ENCODE measurements at regions not wholly inside any gene's neighbourhood (a gene's known extent, or its start where the extent isn't known, plus 50 kb on each side); places are given as distances from the start of the nearest gene placed in this dataset.
"Not testable (repeated sequence)": the region's sequence is repeated elsewhere in the genome, so short reads cannot be mapped to it uniquely, and the experiment has no call there.

DNA sequence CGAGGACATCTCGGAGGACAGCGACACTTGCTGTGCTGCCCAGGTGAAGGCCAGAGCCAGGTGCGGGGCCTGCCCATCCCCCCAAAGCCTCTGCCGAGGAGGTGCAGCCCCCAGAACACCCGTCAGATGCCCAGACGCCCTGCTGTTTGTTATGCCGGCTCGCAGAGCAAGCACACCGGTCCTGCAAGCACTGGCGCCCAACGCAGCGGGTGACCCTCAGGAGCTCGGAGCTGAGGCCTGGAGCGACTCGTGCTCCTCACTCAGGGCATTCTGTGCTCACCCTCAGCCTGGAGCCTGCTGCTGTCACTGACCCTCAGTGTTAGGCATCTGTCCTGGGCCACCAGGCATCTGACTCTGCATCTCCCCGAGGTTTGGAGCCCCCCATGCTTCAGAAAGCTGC is 199.0 kb downstream of the LIPI start:
- not testable (repeated sequence) for H3K4me3 ChIP-seq (ENCODE audit: low read length); H3K27ac ChIP-seq (ENCODE audit: low read depth, low read length); H3K18ac ChIP-seq (ENCODE audit: low read length); H3K56ac ChIP-seq (ENCODE audit: low read length); H3K4ac ChIP-seq (ENCODE audit: low read depth, low read length); DNase-seq; H3K9ac ChIP-seq (ENCODE audit: low read length); H3K23ac ChIP-seq (ENCODE audit: low read length); H3K4me2 ChIP-seq (ENCODE audit: low read length); H2BK15ac ChIP-seq (replicated peaks; ENCODE audit: low read depth); H3K36me3 ChIP-seq (ENCODE audit: control insufficient read depth, insufficient read depth, low read length); H3K79me2 ChIP-seq (ENCODE audit: control insufficient read depth, insufficient read depth, low read length); H4K5ac ChIP-seq (ENCODE audit: low read length); H4K8ac ChIP-seq (ENCODE audit: low read depth, low read length); H3K27me3 ChIP-seq (ENCODE audit: insufficient read depth, low read length, poor library complexity); H3K79me1 ChIP-seq (ENCODE audit: low read length); H2AK5ac ChIP-seq (ENCODE audit: low read length); H2BK120ac ChIP-seq (ENCODE audit: low read depth, low read length); H2BK5ac ChIP-seq (ENCODE audit: low read length); H3K4me1 ChIP-seq (ENCODE audit: control insufficient read depth, low read depth, low read length)
- WGBS (ENCODE audit: extremely low coverage, insufficient coverage, low lambda C conversion rate): no CpG with 5 or more reads among the region's 17 CpGs

DNA sequence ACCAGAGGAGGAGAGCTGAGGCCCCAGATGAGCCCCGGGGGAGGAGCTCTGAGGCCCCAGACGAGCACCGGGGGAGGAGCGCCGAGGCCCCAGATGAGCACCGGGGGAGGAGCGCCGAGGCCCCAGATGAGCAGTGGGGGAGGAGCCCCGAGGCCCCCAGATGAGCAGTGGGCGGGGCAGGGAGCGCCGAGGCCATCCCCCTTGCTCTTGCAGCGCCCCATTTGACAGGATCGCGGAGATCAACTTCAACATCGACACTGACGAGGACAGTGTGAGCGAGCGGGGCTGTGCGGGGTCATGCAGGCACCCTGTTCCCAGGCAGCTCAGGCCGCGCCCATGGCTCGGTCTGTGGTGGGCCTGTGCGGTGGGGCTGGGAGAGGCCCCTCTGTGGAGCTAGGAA is 199.6 kb downstream of the LIPI start:
- not testable (repeated sequence) for H3K27me3 ChIP-seq (ENCODE audit: insufficient read depth, low read length, poor library complexity); H3K4ac ChIP-seq (ENCODE audit: low read depth, low read length); H4K5ac ChIP-seq (ENCODE audit: low read length); DNase-seq; H2BK5ac ChIP-seq (ENCODE audit: low read length); H2BK120ac ChIP-seq (ENCODE audit: low read depth, low read length); H2AK5ac ChIP-seq (ENCODE audit: low read length); H3K4me3 ChIP-seq (ENCODE audit: low read length); H3K4me1 ChIP-seq (ENCODE audit: control insufficient read depth, low read depth, low read length); H3K4me2 ChIP-seq (ENCODE audit: low read length); H3K79me2 ChIP-seq (ENCODE audit: control insufficient read depth, insufficient read depth, low read length); H2BK15ac ChIP-seq (replicated peaks; ENCODE audit: low read depth); H3K56ac ChIP-seq (ENCODE audit: low read length); H3K36me3 ChIP-seq (ENCODE audit: control insufficient read depth, insufficient read depth, low read length); H3K79me1 ChIP-seq (ENCODE audit: low read length); H3K27ac ChIP-seq (ENCODE audit: low read depth, low read length); H3K23ac ChIP-seq (ENCODE audit: low read length); H3K9ac ChIP-seq (ENCODE audit: low read length); H3K18ac ChIP-seq (ENCODE audit: low read length); H4K8ac ChIP-seq (ENCODE audit: low read depth, low read length)
- WGBS (ENCODE audit: extremely low coverage, insufficient coverage, low lambda C conversion rate): no CpG with 5 or more reads among the region's 24 CpGs

DNA sequence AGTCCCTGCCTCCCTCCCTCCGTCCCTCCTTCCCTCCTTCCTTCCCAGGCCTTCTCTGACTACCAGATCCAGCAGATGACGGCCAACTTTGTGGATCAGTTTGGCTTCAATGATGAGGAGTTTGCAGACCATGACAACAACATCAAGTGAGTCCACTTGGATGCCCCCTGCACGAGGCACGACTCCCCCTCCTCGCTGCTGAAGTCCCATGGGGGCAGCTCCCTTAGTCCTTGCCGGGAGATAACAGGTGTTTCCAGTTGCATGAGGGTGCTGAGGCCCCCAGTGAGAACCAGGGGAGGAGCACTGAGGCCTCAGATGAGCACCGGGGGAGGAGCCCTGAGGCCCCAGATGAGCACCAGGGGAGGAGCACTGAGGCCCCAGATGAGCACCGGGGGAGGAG is 200.0 kb downstream of the LIPI start:
- H3K4me3 ChIP-seq (ENCODE audit: low read length): no peak overlapping the region
- H2BK120ac ChIP-seq (ENCODE audit: low read depth, low read length): no peak overlapping the region
- no peak overlapping the region for H4K8ac ChIP-seq (ENCODE audit: low read depth, low read length)
- H3K4me1 ChIP-seq (ENCODE audit: control insufficient read depth, low read depth, low read length): no peaks in the 10 kb centered on the region
- H2AK5ac ChIP-seq (ENCODE audit: low read length): no peak overlapping the region
- no peak overlapping the region for H4K5ac ChIP-seq (ENCODE audit: low read length)
- WGBS (ENCODE audit: extremely low coverage, insufficient coverage, low lambda C conversion rate): no CpG with 5 or more reads among the region's 8 CpGs
- no peak overlapping the region for H3K27ac ChIP-seq (ENCODE audit: low read depth, low read length)
- H3K9ac ChIP-seq (ENCODE audit: low read length): no peak overlapping the region
- H3K56ac ChIP-seq (ENCODE audit: low read length): no peak overlapping the region
- no peak overlapping the region for H3K4ac ChIP-seq (ENCODE audit: low read depth, low read length)
- H2BK5ac ChIP-seq (ENCODE audit: low read length): no peak overlapping the region
- no peak overlapping the region for H3K23ac ChIP-seq (ENCODE audit: low read length)
- H3K18ac ChIP-seq (ENCODE audit: low read length): no peak overlapping the region
- no peaks in the 10 kb centered on the region for H3K79me1 ChIP-seq (ENCODE audit: low read length)
- H2BK15ac ChIP-seq (replicated peaks; ENCODE audit: low read depth): no peak overlapping the region
- H3K36me3 ChIP-seq (ENCODE audit: control insufficient read depth, insufficient read depth, low read length): no peaks in the 10 kb centered on the region
- no peaks in the 10 kb centered on the region for H3K27me3 ChIP-seq (ENCODE audit: insufficient read depth, low read length, poor library complexity)
- no peaks in the 10 kb centered on the region for H3K79me2 ChIP-seq (ENCODE audit: control insufficient read depth, insufficient read depth, low read length)
- DNase-seq: no peak
- no peak overlapping the region for H3K4me2 ChIP-seq (ENCODE audit: low read length)

GRCh38 chr21:14009990-14010389 is 200.8 kb downstream of the LIPI start:
- H2BK15ac ChIP-seq (replicated peaks; ENCODE audit: low read depth); H3K4me2 ChIP-seq (ENCODE audit: low read length); H3K9ac ChIP-seq (ENCODE audit: low read length); H3K79me1 ChIP-seq (ENCODE audit: low read length); DNase-seq; H3K56ac ChIP-seq (ENCODE audit: low read length); H4K5ac ChIP-seq (ENCODE audit: low read length); H3K4me3 ChIP-seq (ENCODE audit: low read length); H3K4me1 ChIP-seq (ENCODE audit: control insufficient read depth, low read depth, low read length); H2BK5ac ChIP-seq (ENCODE audit: low read length); H3K23ac ChIP-seq (ENCODE audit: low read length); H3K18ac ChIP-seq (ENCODE audit: low read length); H3K36me3 ChIP-seq (ENCODE audit: control insufficient read depth, insufficient read depth, low read length); H3K27me3 ChIP-seq (ENCODE audit: insufficient read depth, low read length, poor library complexity); H4K8ac ChIP-seq (ENCODE audit: low read depth, low read length); H3K27ac ChIP-seq (ENCODE audit: low read depth, low read length); H3K79me2 ChIP-seq (ENCODE audit: control insufficient read depth, insufficient read depth, low read length); H2BK120ac ChIP-seq (ENCODE audit: low read depth, low read length); H3K4ac ChIP-seq (ENCODE audit: low read depth, low read length); H2AK5ac ChIP-seq (ENCODE audit: low read length): not testable (repeated sequence)
- no CpG with 5 or more reads among the region's 6 CpGs for WGBS (ENCODE audit: extremely low coverage, insufficient coverage, low lambda C conversion rate)

DNA sequence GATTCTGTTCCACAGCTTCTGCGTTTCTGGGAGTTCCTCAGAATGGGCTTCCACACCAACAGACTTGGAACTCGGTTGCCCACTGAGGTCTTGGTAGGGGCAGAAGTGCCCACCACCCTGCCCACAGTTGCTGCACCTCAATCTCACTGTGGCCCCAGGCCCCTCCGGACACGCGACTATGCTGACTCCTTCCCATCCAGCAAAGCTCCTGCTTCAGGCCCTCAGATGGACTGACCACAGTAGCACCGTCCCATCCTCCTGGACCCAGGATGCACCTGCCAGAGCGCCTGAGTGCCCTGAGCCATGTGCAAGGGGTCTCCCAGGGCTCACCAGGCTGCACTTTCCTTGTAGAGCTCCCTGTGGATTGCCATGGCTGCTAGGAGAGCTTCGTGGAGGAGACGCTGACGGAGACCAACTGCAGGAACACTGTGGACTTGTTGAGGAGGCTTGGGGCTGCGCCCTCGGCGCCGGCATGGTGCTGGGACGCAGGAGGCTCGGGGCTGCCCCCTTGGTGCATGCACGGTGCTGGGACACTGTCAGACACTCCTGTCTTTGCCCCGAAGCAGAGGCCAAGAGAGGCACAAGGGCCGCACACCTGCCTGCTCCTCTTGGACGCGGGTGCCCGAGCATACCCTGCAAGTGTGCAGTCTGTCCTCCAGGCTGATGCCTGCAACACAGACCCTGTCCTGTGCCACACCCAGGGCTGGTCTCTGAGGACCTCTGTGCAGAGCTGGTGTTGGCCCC is 201.3 kb downstream of the LIPI start:
- not testable (repeated sequence) for H3K9ac ChIP-seq (ENCODE audit: low read length); H3K79me1 ChIP-seq (ENCODE audit: low read length); H3K56ac ChIP-seq (ENCODE audit: low read length); H3K4me3 ChIP-seq (ENCODE audit: low read length); H2BK15ac ChIP-seq (replicated peaks; ENCODE audit: low read depth); H3K23ac ChIP-seq (ENCODE audit: low read length); H3K4me2 ChIP-seq (ENCODE audit: low read length); H4K8ac ChIP-seq (ENCODE audit: low read depth, low read length); H2AK5ac ChIP-seq (ENCODE audit: low read length); H3K27ac ChIP-seq (ENCODE audit: low read depth, low read length); H4K5ac ChIP-seq (ENCODE audit: low read length); H3K18ac ChIP-seq (ENCODE audit: low read length); H3K27me3 ChIP-seq (ENCODE audit: insufficient read depth, low read length, poor library complexity); H2BK120ac ChIP-seq (ENCODE audit: low read depth, low read length); H3K4ac ChIP-seq (ENCODE audit: low read depth, low read length); H3K79me2 ChIP-seq (ENCODE audit: control insufficient read depth, insufficient read depth, low read length); H3K36me3 ChIP-seq (ENCODE audit: control insufficient read depth, insufficient read depth, low read length); H2BK5ac ChIP-seq (ENCODE audit: low read length); DNase-seq; H3K4me1 ChIP-seq (ENCODE audit: control insufficient read depth, low read depth, low read length)
- no CpG with 5 or more reads among the region's 22 CpGs for WGBS (ENCODE audit: extremely low coverage, insufficient coverage, low lambda C conversion rate)

- H3K36me3 ChIP-seq (ENCODE audit: control insufficient read depth, insufficient read depth, low read length); H3K18ac ChIP-seq (ENCODE audit: low read length); H3K79me2 ChIP-seq (ENCODE audit: control insufficient read depth, insufficient read depth, low read length); H3K4me3 ChIP-seq (ENCODE audit: low read length); DNase-seq; H3K9ac ChIP-seq (ENCODE audit: low read length); H3K27me3 ChIP-seq (ENCODE audit: insufficient read depth, low read length, poor library complexity); H3K4me2 ChIP-seq (ENCODE audit: low read length); H3K56ac ChIP-seq (ENCODE audit: low read length); H2BK120ac ChIP-seq (ENCODE audit: low read depth, low read length); H2BK5ac ChIP-seq (ENCODE audit: low read length); H3K4me1 ChIP-seq (ENCODE audit: control insufficient read depth, low read depth, low read length); H4K5ac ChIP-seq (ENCODE audit: low read length); H3K23ac ChIP-seq (ENCODE audit: low read length); H2AK5ac ChIP-seq (ENCODE audit: low read length); H3K27ac ChIP-seq (ENCODE audit: low read depth, low read length); H3K4ac ChIP-seq (ENCODE audit: low read depth, low read length); H4K8ac ChIP-seq (ENCODE audit: low read depth, low read length); H2BK15ac ChIP-seq (replicated peaks; ENCODE audit: low read depth); H3K79me1 ChIP-seq (ENCODE audit: low read length): not testable (repeated sequence)
- no CpG with 5 or more reads among the region's 5 CpGs for WGBS (ENCODE audit: extremely low coverage, insufficient coverage, low lambda C conversion rate)
These were observed 202.3 kb downstream of the LIPI start for GRCh38 chr21:14008436-14008835.
